Hematopoietic multipotent progenitor cell treated with erythropoietin and hydrocortisone succinate and interleukin-3 and kit ligand, for 15 days (in vitro differentiated cells): ENCODE measurements at regions not wholly inside any gene's neighbourhood (a gene's known extent, or its start where the extent isn't known, plus 50 kb on each side); places are given as distances from the start of the nearest gene placed in this dataset.

Experiments
- DNase-seq: peaks from one replicate; pipeline ENCODE4 v3.0.0-alpha.2; 2015; ENCODE audit warnings: low spot score

GRCh38 chr11:86193297-86194095 is 51.1 kb upstream of the EED start:
- peak; percentile 90 for DNase-seq

GRCh38 chr11:86192519-86193257 is 51.9 kb upstream of the EED start:
- DNase-seq, result no peak

- DNase-seq, result no peak
Measured at GRCh38 chr11:86191874-86192273, 52.7 kb upstream of the EED start.

- no peak for DNase-seq
Measured at GRCh38 chr11:86187027-86187426, 57.5 kb upstream of the EED start.

- DNase-seq, result no peak
Measured at GRCh38 chr11:86186386-86186785, 58.2 kb upstream of the EED start.

GRCh38 chr11:86185381-86185750 is 59.2 kb upstream of the EED start:
- DNase-seq, result no peak

- no peak for DNase-seq
Measured at GRCh38 chr11:86184728-86185380, 59.7 kb upstream of the EED start.

GRCh38 chr11:86183694-86184093 is 60.9 kb upstream of the EED start:
- peak; percentile 40 for DNase-seq

GRCh38 chr11:86182976-86183584 is 61.5 kb upstream of the EED start:
- peak; percentile 51 for DNase-seq

GRCh38 chr11:86181379-86181778 is 63.2 kb upstream of the EED start:
- no peak for DNase-seq

GRCh38 chr11:86180851-86181250 is 63.7 kb upstream of the EED start:
- DNase-seq, result no peak

- DNase-seq, result no peak
Measured at GRCh38 chr11:86180423-86180822, 64.1 kb upstream of the EED start.

GRCh38 chr11:86179646-86180064 is 64.9 kb upstream of the EED start:
- no peak for DNase-seq

GRCh38 chr11:86177302-86177701 is 67.3 kb upstream of the EED start:
- peak; percentile 78 for DNase-seq

GRCh38 chr11:86176165-86176884 is 68.2 kb upstream of the EED start:
- peak; percentile 89 for DNase-seq

GRCh38 chr11:86175626-86176025 is 68.9 kb upstream of the EED start:
- no peak for DNase-seq

- DNase-seq, result peak; percentile 52
Measured at GRCh38 chr11:86175191-86175590, 69.4 kb upstream of the EED start.

GRCh38 chr11:86174101-86175046 is 70.2 kb upstream of the EED start:
- DNase-seq, result peak; percentile 97

- DNase-seq, result peak; percentile 50
Measured at GRCh38 chr11:86172894-86173293, 71.7 kb upstream of the EED start.

GRCh38 chr11:86171627-86172026 is 72.9 kb upstream of the EED start:
- no peak for DNase-seq
